ENCODE measurements at regions not wholly inside any gene's neighbourhood (a gene's known extent, or its start where the extent isn't known, plus 50 kb on each side); places are given as distances from the start of the nearest gene placed in this dataset.
"Not testable (repeated sequence)": the region's sequence is repeated elsewhere in the genome, so short reads cannot be mapped to it uniquely, and the experiment has no call there.

DNA sequence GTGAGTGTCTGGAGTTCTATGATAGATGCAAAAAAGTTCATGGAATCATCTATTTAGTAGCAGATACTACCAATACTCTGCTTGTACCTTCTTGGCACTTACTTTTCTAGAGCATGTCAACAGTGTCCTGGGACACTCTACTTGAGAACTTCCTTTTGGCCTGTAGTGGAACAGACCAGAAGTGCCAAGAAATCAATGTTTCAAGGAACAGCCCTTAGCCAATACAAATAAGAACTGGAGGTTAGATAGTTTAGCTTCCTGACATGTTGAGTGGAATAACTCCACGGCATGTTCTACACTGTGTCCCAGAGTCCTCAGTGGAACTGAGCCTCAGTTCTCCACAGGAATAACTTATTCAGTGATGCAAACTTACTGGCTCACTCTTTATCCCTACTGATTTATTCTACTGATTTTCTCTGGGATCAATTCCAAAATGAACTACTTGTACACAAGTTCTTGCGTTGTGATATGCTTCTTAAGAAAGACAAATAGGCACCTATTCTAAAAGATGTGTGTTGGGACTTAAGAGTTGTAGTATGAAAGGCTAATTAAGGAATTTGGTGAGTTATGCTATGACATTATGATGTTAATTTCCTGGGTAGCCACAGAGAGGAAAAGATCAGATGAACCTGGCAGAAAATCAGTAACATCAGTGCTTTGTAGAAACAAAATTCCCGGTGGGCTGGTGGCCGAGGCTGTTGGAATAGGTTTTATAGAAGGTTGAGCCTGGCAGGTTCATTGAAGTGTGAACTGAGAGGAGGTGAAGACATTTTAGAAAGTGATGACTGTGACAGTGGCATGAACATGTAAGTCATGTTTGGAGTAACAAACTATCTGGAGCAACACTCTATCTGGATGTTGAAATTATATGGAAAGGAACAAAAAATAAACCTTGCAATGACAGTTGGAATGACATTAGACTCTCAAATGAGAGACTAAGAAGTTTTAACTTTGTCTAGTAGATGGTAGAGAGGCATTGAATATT is 101.8 kb upstream of the RBMS3 start:
- 73 to 82% methylated on average over 4 of the region's 4 CpGs for WGBS, 2 donors (ENCODE audit: low coverage in 1 of 2)

DNA sequence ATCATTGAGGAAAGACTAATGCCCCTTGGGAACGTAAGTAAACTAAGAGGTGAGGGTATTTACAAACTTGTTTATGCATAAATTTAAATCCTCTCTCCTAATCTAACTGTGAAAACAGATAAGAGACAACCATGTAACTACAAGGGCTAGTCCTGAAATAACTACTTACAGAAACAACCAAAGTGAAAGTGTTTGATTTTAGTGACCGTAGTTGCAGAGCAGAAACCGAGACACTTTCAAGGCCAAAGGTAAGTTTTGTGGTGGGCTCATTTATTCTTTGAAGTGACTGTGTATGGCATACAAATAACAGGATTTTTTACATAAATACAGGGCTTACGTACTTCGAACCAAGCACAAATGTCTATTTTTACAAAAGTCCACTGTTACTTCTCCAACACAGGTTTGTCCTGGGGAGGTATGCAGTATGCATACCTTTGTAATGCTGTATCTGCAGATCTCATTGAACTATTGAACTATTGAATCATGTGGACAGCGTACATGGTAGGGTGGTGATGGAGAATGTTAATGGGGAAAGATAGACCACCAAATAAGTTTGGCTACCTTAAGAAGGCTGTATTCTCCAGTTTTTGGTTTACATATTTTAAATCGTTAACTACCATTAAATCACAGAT is 99.6 kb upstream of the RBMS3 start:
- Histone ChIP-seq H3K36me3 (no peaks in the 10 kb centered on the region), H3K27me3 (no peaks in the 10 kb centered on the region), H3K4me1 (peaks cover 0 to 7% (median 2%) of the 10 kb centered on the region in 4 donors), H3K27ac (no peak overlapping the region), H3K4me3 (no peak overlapping the region), H3K9me3 (no peaks in the 10 kb centered on the region)
- WGBS, 2 donors (ENCODE audit: low coverage in 1 of 2): 73 to 87% methylated on average over 6 to 7 of the region's 7 CpGs
- intact Hi-C loops (cut with DNase I; ENCODE audit: low total_unique reads): no loop called here
- in situ Hi-C loops (cut with MboI; ENCODE audit: low pct_ligation_motif_present in 1 of 4, low pct_unique_long_range_greater_than_20kb in 1 of 4, low sequenced_read_pairs in 3 of 4): no loop called here
- no peak for TF ChIP-seq POLR2AphosphoS5 (IDR thresholded peaks at IDR 0.05)
- no peak for TF ChIP-seq POLR2A (IDR thresholded peaks at IDR 0.05)
- TF ChIP-seq EP300 (IDR thresholded peaks at IDR 0.05; ENCODE audit: low read depth): no peak
- TF ChIP-seq, protein P1, sequence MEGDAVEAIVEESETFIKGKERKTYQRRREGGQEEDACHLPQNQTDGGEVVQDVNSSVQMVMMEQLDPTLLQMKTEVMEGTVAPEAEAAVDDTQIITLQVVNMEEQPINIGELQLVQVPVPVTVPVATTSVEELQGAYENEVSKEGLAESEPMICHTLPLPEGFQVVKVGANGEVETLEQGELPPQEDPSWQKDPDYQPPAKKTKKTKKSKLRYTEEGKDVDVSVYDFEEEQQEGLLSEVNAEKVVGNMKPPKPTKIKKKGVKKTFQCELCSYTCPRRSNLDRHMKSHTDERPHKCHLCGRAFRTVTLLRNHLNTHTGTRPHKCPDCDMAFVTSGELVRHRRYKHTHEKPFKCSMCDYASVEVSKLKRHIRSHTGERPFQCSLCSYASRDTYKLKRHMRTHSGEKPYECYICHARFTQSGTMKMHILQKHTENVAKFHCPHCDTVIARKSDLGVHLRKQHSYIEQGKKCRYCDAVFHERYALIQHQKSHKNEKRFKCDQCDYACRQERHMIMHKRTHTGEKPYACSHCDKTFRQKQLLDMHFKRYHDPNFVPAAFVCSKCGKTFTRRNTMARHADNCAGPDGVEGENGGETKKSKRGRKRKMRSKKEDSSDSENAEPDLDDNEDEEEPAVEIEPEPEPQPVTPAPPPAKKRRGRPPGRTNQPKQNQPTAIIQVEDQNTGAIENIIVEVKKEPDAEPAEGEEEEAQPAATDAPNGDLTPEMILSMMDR (IDR thresholded peaks at IDR 0.05): no peak
- no peak for DNase-seq

More for the DNA sequence above, 101.8 kb upstream of the RBMS3 start:
- in situ Hi-C loops (cut with MboI; ENCODE audit: low pct_ligation_motif_present in 1 of 4, low pct_unique_long_range_greater_than_20kb in 1 of 4, low sequenced_read_pairs in 3 of 4) (no loop called here), intact Hi-C loops (cut with DNase I; ENCODE audit: low total_unique reads) (no loop called here)
- H3K4me1 ChIP-seq: peaks cover 0 to 12% (median 3%) of the 10 kb centered on the region in 4 donors
- no peaks in the 10 kb centered on the region for H3K27me3 ChIP-seq
- H3K4me3 ChIP-seq: no peak overlapping the region
- DNase-seq: no peak
- H3K36me3 ChIP-seq: no peaks in the 10 kb centered on the region
- TF ChIP-seq EP300 (IDR thresholded peaks at IDR 0.05; ENCODE audit: low read depth) (no peak), POLR2AphosphoS5 (IDR thresholded peaks at IDR 0.05) (no peak), POLR2A (IDR thresholded peaks at IDR 0.05) (no peak)
- TF ChIP-seq, protein P1 (IDR thresholded peaks at IDR 0.05): no peak
- no peaks in the 10 kb centered on the region for H3K9me3 ChIP-seq
- no peak overlapping the region for H3K27ac ChIP-seq

DNA sequence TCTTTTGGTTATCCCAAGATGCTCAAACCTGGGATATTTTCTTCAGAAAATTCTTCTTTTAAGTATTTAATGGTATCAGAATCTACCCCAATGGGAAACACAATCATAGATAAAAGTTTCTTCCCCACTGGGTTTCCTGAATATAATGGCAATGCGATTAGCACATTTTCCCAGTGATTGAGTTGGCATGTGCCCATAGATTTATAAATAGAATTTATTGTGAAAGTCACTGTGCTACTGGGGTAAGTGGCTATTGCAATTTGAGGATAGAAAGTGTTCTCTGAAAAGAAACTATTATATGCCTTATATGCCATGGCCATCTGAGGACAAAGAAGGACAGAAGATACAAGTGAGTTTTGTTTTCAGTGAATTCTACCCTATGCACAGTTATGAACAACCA is 99.0 kb upstream of the RBMS3 start:
- Histone ChIP-seq H3K4me3 (no peak overlapping the region), H3K4me1 (peaks cover 0 to under 1% (median 0%) of the 10 kb centered on the region in 4 donors), H3K36me3 (no peaks in the 10 kb centered on the region), H3K27me3 (no peaks in the 10 kb centered on the region), H3K27ac (no peak overlapping the region), H3K9me3 (no peaks in the 10 kb centered on the region)
- in situ Hi-C loops (cut with MboI; ENCODE audit: low pct_ligation_motif_present in 1 of 4, low pct_unique_long_range_greater_than_20kb in 1 of 4, low sequenced_read_pairs in 3 of 4): no loop called here
- DNase-seq: no peak
- TF ChIP-seq POLR2A (IDR thresholded peaks at IDR 0.05) (no peak), EP300 (IDR thresholded peaks at IDR 0.05; ENCODE audit: low read depth) (no peak), POLR2AphosphoS5 (IDR thresholded peaks at IDR 0.05) (no peak)
- TF ChIP-seq, protein P1 (IDR thresholded peaks at IDR 0.05): no peak
- intact Hi-C loops (cut with DNase I; ENCODE audit: low total_unique reads): no loop called here
- WGBS, 2 donors (ENCODE audit: low coverage in 1 of 2): 64 to 86% methylated on average over 1 of the region's 1 CpG

DNA sequence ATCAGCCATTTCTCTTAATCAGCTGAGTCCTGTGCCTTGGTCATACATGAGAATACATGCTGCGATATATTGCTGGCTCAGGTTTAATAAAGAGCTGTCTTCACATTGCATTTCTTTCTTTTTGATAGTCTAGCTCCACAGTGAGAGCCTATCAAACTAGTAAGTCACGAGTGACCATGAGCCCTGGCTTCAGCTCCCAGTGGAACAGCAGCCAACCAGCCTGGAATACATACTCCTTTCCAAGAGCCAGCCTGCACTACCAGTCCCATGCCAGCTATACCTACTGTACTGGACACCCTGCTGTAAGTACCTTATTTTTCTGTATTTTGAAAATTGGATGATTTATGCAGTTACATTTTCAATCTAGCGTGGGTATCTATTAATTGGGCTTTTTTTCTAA is 98.0 kb upstream of the RBMS3 start:
- H3K9me3 ChIP-seq; H3K4me1 ChIP-seq; DNase-seq; intact Hi-C loops (cut with DNase I; ENCODE audit: low total_unique reads); in situ Hi-C loops (cut with MboI; ENCODE audit: low pct_ligation_motif_present in 1 of 4, low pct_unique_long_range_greater_than_20kb in 1 of 4, low sequenced_read_pairs in 3 of 4); H3K36me3 ChIP-seq; H3K27me3 ChIP-seq; H3K4me3 ChIP-seq; H3K27ac ChIP-seq: not testable (repeated sequence)
- WGBS, 2 donors (ENCODE audit: low coverage in 1 of 2): 71 to 85% methylated on average over 2 to 3 of the region's 3 CpGs

Measured in transverse colon (tissue), 4 donors.